HepG2 (cell line): ENCODE measurements at regions not wholly inside any gene's neighbourhood (a gene's known extent, or its start where the extent isn't known, plus 50 kb on each side); places are given as distances from the start of the nearest gene placed in this dataset.

Source experiments
- ATAC-seq: fragments of 200-7000 bp; cut with Tn5 transposase; 3 replicates; pipeline ENCODE4 v1.9.1; 2020; ENCODE audit warnings: mild to moderate bottlenecking, moderate library complexity
- BruUV-seq: library from RNA; stranded (reverse); fragments of 400-500 nt; replicated peaks from 2 replicates; lab custom pipeline; 2021; lab: Mats Ljungman, UMichigan
- CTCF ChIA-PET: fragments of 300-600 bp; formaldehyde crosslinking; extraction: SDS; loops from one replicate; lab custom pipeline; 2021; ENCODE audit warnings: low total read pairs, inconsistent platforms, low intra/inter-chr PET ratio; lab: Yijun Ruan, JAX
- POLR2A ChIA-PET: fragments of 350-600 bp; sonication (Branson Sonifier 250); formaldehyde crosslinking; loops from one replicate; lab custom pipeline; 2020; ENCODE audit warnings: antibody characterized with exemption, inconsistent platforms; lab: Yijun Ruan, JAX
- DNase-seq: peaks from one replicate; pipeline ENCODE4 v3.0.0-alpha.2; 2015; ENCODE audit warnings: low spot score
- FAIRE-seq: peaks from 3 replicates; lab custom pipeline; 2011; peaks lifted over from hg19 to GRCh38; lab: Jason Lieb, UNC
- H2AFZ ChIP-seq: one replicate; pipeline ENCODE4 v1.6.1; 2011; ENCODE audit warnings: low read length, inconsistent platforms
- H3K27ac ChIP-seq: fragments of 300-600 bp; 3 replicates; pipeline ENCODE4 v1.8.0; 2011; ENCODE audit warnings: mixed run types, mild to moderate bottlenecking, mixed read lengths, low read length, inconsistent platforms; ENCODE audit not compliant: insufficient read depth; ENCODE audit errors: extremely low read length
- H3K27me3 ChIP-seq, 2 experiments: fragments of 200-600 bp in 1 of 2; 2 replicates in 1 of 2; 3 replicates in 1 of 2; pipeline versions ENCODE4 v1.6.0 to v1.8.0; 2011; ENCODE audit warnings: low read length in 2 of 2, mild to moderate bottlenecking in 2 of 2, moderate library complexity in 2 of 2, inconsistent platforms in 1 of 2; ENCODE audit not compliant: insufficient read depth in 2 of 2, control insufficient read depth in 1 of 2
- H3K36me3 ChIP-seq, 2 experiments: fragments of 200-600 bp in 1 of 2; replicated peaks in 1 of 2; 2 replicates in 1 of 2; 3 replicates in 1 of 2; pipeline versions ENCODE4 v1.5.1 to v1.8.0; 2011; ENCODE audit warnings: low read length in 2 of 2, inconsistent platforms in 1 of 2; ENCODE audit not compliant: insufficient read depth in 2 of 2, control insufficient read depth in 1 of 2
- H3K4me1 ChIP-seq: 2 replicates; pipeline ENCODE4 v1.5.1; 2012; ENCODE audit warnings: low read length, inconsistent platforms; ENCODE audit not compliant: insufficient read depth
- H3K4me2 ChIP-seq: 2 replicates; pipeline ENCODE4 v1.6.0; 2011; ENCODE audit warnings: low read depth, low read length, inconsistent platforms
- H3K4me3 ChIP-seq, 3 experiments: fragments of 200-600 bp in 1 of 3; sonication (generic), shearing (Covaris generic) in 1 of 3; replicated peaks in 1 of 3; 2 replicates each; pipeline ENCODE4 v1.5.1; 2011 to 2016; ENCODE audit warnings: low read length in 3 of 3, inconsistent platforms in 2 of 3, low read depth in 2 of 3, mild to moderate bottlenecking in 2 of 3, control low read depth in 1 of 3, mixed read lengths in 1 of 3; ENCODE audit not compliant: insufficient read depth in 1 of 3
- H3K79me2 ChIP-seq: one replicate; pipeline ENCODE4 v1.6.1; 2011; ENCODE audit warnings: low read length, inconsistent platforms; ENCODE audit not compliant: insufficient read depth
- H3K9ac ChIP-seq: 2 replicates; pipeline ENCODE4 v1.6.0; 2011; ENCODE audit warnings: mild to moderate bottlenecking, low read depth, low read length, inconsistent platforms; ENCODE audit not compliant: insufficient read depth
- H3K9me3 ChIP-seq: 2 replicates; pipeline ENCODE4 v1.5.1; 2012; ENCODE audit warnings: mild to moderate bottlenecking, low read length
- H4K20me1 ChIP-seq: 2 replicates; pipeline ENCODE4 v1.6.0; 2011; ENCODE audit warnings: inconsistent platforms, mild to moderate bottlenecking, low read length, moderate library complexity; ENCODE audit not compliant: insufficient read depth
- CCAR2 ChIP-seq: fragments of 200-400 bp; formaldehyde crosslinking; optimal IDR thresholded peaks from 2 replicates; pipeline ENCODE3; 2018; ENCODE audit warnings: low read depth, mild to moderate bottlenecking, low read length, moderate library complexity
- CENPX ChIP-seq: sonication (generic); formaldehyde crosslinking; IDR thresholded peaks from 2 replicates; pipeline ENCODE4 v1.9.0; 2021; ENCODE audit warnings: mild to moderate bottlenecking, missing genetic modification reagents, moderate library complexity
- MBNL3 ChIP-seq: fragments of 250-450 bp; sonication (Bioruptor Pico); conservative IDR thresholded peaks from 2 replicates; pipeline ENCODE4 v1.8.0; 2022; ENCODE audit warnings: mild to moderate bottlenecking, inconsistent platforms
- MIXL1 ChIP-seq: IDR thresholded peaks from 2 replicates; pipeline ENCODE4 v1.6.1; 2016
- POLR2G ChIP-seq: fragments of 200-400 bp; formaldehyde crosslinking; IDR thresholded peaks from 2 replicates; pipeline ENCODE4 v1.6.1; 2018; ENCODE audit warnings: mild to moderate bottlenecking, low read depth, low read length, moderate library complexity
- RFX1 ChIP-seq: fragments of 450-650 bp; IDR thresholded peaks from 2 replicates; pipeline ENCODE4 v1.6.1; 2017
- RFX5 ChIP-seq: IDR thresholded peaks from 2 replicates; pipeline ENCODE4 v1.6.1; 2011; ENCODE audit warnings: low read depth, low read length, improper control_type of control experiment
- RORA ChIP-seq: sonication (generic); formaldehyde crosslinking; IDR thresholded peaks from 2 replicates; pipeline ENCODE4 v1.5.0; 2020; ENCODE audit warnings: mild to moderate bottlenecking, missing genetic modification reagents, moderate library complexity
- SIN3B ChIP-seq: fragments of 150-350 bp; IDR thresholded peaks from 2 replicates; pipeline ENCODE4 v1.6.1; 2014; ENCODE audit warnings: low read length
- SMC3 ChIP-seq: IDR thresholded peaks from 2 replicates; pipeline ENCODE4 v1.6.1; 2011; ENCODE audit warnings: low read length, improper control_type of control experiment
- ZMYM2 ChIP-seq: sonication (generic); formaldehyde crosslinking; IDR thresholded peaks from 2 replicates; pipeline ENCODE4 v1.8.0; 2022; ENCODE audit warnings: mild to moderate bottlenecking, missing genetic modification reagents
- ZNF234 ChIP-seq: sonication (generic); formaldehyde crosslinking; conservative IDR thresholded peaks from 2 replicates; pipeline ENCODE4 v1.5.1; 2020; ENCODE audit warnings: mild to moderate bottlenecking, missing genetic modification reagents
- ZNF274 ChIP-seq: sonication (generic); formaldehyde crosslinking; IDR thresholded peaks from 2 replicates; pipeline ENCODE4 v1.5.1; 2020; ENCODE audit warnings: mild to moderate bottlenecking, missing genetic modification reagents
- ZNF3 ChIP-seq: IDR thresholded peaks from 2 replicates; pipeline ENCODE4 v1.7.0; 2017; ENCODE audit warnings: inconsistent platforms
- ZNF572 ChIP-seq: sonication (generic); formaldehyde crosslinking; IDR thresholded peaks from 2 replicates; pipeline ENCODE4 v1.5.1; 2020; ENCODE audit warnings: mild to moderate bottlenecking, missing genetic modification reagents
- ZNF775 ChIP-seq: sonication (generic); formaldehyde crosslinking; IDR thresholded peaks from 2 replicates; pipeline ENCODE4 v1.4.0; 2020; ENCODE audit warnings: missing genetic modification reagents, mild to moderate bottlenecking, moderate library complexity, borderline replicate concordance
- ZSCAN20 ChIP-seq: sonication (generic); formaldehyde crosslinking; IDR thresholded peaks from 2 replicates; pipeline ENCODE4 v1.4.0; 2020; ENCODE audit warnings: missing genetic modification reagents, mild to moderate bottlenecking, borderline replicate concordance
- WGBS: methylation state at CpG from one replicate; pipeline ENCODE4 v1.1.6; 2017; ENCODE audit warnings: low lambda C conversion rate; 5-methylcytosine and 5-hydroxymethylcytosine counted together
- in situ Hi-C: cut with HindIII; loops from 2 replicates; pipeline ENCODE4 v1.10.0; 2017; ENCODE audit warnings: low pct_unique_long_range_greater_than_20kb; ENCODE audit not compliant: extremely low pct_ligation_motif_present
- intact Hi-C: fragments of 100-400 bp; cut with micrococcal nuclease; formaldehyde crosslinking; loops from one replicate; pipeline ENCODE4 v1.10.0; 2022; ENCODE audit not compliant: unreplicated experiment
- TF ChIP-seq, protein P1 (sequence below): IDR thresholded peaks from 2 replicates; pipeline ENCODE4 v1.6.1; 2016; ENCODE audit warnings: low read depth, borderline replicate concordance
- TF ChIP-seq, protein P2 (sequence below): sonication (generic); formaldehyde crosslinking; IDR thresholded peaks from 2 replicates; pipeline ENCODE4 v1.9.0; 2021; ENCODE audit warnings: missing genetic modification reagents, mild to moderate bottlenecking, borderline replicate concordance
- TF ChIP-seq, protein P3 (sequence below): sonication (generic); formaldehyde crosslinking; IDR thresholded peaks from 2 replicates; pipeline ENCODE4 v1.8.0; 2022; ENCODE audit warnings: missing genetic modification reagents, mild to moderate bottlenecking, borderline replicate concordance
- TF ChIP-seq, protein P4 (sequence below): sonication (generic); formaldehyde crosslinking; IDR thresholded peaks from 2 replicates; pipeline ENCODE4 v1.5.0; 2020; ENCODE audit warnings: mild to moderate bottlenecking, missing genetic modification reagents

DNA sequence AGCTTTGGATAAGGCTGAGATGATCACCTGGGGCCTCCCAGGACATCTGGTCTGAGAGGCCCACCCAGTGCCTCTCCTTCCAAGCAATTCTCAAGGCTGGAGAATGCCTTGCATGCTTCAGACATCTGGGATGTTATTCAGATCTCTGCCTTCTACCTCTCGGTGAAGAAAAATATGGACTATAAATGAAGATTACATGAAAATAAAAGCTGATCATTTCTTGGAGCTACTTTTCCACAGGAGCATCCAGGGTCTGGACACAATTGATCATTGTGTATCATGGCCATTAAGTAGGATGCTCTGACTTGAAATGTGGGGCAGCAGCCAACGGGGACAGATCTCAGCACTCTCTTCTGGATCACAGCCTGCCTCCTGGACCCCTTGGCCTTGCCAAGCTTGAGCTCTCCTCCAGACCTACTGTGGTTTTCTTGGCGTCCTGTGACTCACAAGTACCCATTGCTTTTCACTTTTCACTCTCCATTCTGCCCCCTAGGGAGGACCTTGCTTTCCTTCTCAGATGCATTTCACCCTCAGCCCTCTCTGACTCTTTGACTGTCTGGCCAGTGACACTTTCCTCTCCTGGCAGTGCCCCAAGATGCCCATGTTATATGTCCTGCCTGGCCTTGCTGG lies 203.1 kb downstream of the INSIG2 start (continued):
- TF ChIP-seq MBNL3 (CRISPR knock-in tag) (no peak), ZSCAN20 (no peak), RFX5 (no peak), CENPX (CRISPR knock-in tag) (no peak), ZNF572 (CRISPR knock-in tag) (no peak), ZNF775 (CRISPR knock-in tag) (no peak), POLR2G (no peak), RFX1 (no peak), ZNF274 (CRISPR knock-in tag) (no peak), CCAR2 (no peak)
- TF ChIP-seq, protein P1, sequence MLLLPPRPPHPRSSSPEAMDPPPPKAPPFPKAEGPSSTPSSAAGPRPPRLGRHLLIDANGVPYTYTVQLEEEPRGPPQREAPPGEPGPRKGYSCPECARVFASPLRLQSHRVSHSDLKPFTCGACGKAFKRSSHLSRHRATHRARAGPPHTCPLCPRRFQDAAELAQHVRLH = no peak
- TF ChIP-seq, protein P2, sequence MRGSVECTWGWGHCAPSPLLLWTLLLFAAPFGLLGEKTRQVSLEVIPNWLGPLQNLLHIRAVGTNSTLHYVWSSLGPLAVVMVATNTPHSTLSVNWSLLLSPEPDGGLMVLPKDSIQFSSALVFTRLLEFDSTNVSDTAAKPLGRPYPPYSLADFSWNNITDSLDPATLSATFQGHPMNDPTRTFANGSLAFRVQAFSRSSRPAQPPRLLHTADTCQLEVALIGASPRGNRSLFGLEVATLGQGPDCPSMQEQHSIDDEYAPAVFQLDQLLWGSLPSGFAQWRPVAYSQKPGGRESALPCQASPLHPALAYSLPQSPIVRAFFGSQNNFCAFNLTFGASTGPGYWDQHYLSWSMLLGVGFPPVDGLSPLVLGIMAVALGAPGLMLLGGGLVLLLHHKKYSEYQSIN (CRISPR knock-in tag) = no peak

DNA sequence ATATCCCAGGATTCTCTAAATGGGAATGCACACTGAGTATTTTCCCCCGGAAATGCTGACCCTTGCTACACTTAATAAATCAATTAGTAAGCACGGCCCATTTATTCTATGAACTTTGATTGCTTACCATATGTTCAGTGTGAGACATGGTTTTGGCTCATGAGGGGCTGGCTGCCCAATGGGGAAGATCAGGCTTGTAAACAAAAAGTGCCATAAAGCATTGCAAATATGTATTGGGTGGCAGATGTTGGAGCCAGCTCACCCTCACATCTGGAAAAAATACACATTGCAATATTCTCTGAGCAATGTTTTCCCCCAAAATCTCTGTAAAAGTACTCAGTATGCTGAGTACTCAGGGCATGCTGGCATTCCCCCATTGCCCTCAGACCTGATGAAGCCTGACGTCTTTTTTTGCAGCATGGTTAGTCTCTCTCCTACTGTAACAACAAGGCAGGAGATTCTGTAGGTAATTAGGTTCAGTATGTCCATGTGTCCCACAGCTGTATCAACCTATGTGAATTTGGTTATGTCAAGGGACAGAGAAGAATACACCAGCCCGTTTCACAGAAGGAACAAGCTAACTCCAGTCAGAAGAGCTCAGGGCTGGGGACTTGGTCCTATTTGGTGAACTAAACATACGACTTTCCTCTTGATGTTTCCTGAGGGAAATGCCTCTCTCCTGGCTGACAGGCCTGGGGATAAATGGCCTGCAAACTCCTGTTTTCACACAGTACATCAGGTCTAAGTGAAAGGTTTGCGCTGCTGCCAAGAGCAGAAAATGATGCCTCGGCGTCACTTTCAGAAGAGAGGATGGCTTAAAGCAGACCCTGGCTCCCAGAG lies 202.4 kb downstream of the INSIG2 start:
- no peaks in the 10 kb centered on the region for H4K20me1 ChIP-seq
- H2AFZ ChIP-seq = no peak overlapping the region
- FAIRE-seq (no peak), ATAC-seq (no peak), DNase-seq (no peak)
- no peak overlapping the region for H3K27ac ChIP-seq
- H3K36me3 ChIP-seq = no peaks in the 10 kb centered on the region
- peaks cover 3% of the 10 kb centered on the region; the same call in 1 of the 2 replicates for H3K9me3 ChIP-seq
- WGBS = 26% methylated on average over 8 of the region's 8 CpGs
- in situ Hi-C loops (no loop called here), intact Hi-C loops (no loop called here)
- no peak overlapping the region for H3K4me3 ChIP-seq
- POLR2A ChIA-PET = no interaction called here
- BruUV-seq = no TSS peak
- H3K4me1 ChIP-seq = no peaks in the 10 kb centered on the region
- no peak overlapping the region for H3K4me2 ChIP-seq
- no peaks in the 10 kb centered on the region for H3K79me2 ChIP-seq
- H3K27me3 ChIP-seq = no peaks in the 10 kb centered on the region
- H3K9ac ChIP-seq = no peak overlapping the region
- CTCF ChIA-PET = no interaction called here
- TF ChIP-seq SIN3B = no peak
- no peak for TF ChIP-seq RORA (CRISPR knock-in tag)
- no peak for TF ChIP-seq ZNF234 (CRISPR knock-in tag)
- TF ChIP-seq ZMYM2 = no peak
- TF ChIP-seq, protein P3, sequence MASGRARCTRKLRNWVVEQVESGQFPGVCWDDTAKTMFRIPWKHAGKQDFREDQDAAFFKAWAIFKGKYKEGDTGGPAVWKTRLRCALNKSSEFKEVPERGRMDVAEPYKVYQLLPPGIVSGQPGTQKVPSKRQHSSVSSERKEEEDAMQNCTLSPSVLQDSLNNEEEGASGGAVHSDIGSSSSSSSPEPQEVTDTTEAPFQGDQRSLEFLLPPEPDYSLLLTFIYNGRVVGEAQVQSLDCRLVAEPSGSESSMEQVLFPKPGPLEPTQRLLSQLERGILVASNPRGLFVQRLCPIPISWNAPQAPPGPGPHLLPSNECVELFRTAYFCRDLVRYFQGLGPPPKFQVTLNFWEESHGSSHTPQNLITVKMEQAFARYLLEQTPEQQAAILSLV = no peak
- TF ChIP-seq, protein P4, sequence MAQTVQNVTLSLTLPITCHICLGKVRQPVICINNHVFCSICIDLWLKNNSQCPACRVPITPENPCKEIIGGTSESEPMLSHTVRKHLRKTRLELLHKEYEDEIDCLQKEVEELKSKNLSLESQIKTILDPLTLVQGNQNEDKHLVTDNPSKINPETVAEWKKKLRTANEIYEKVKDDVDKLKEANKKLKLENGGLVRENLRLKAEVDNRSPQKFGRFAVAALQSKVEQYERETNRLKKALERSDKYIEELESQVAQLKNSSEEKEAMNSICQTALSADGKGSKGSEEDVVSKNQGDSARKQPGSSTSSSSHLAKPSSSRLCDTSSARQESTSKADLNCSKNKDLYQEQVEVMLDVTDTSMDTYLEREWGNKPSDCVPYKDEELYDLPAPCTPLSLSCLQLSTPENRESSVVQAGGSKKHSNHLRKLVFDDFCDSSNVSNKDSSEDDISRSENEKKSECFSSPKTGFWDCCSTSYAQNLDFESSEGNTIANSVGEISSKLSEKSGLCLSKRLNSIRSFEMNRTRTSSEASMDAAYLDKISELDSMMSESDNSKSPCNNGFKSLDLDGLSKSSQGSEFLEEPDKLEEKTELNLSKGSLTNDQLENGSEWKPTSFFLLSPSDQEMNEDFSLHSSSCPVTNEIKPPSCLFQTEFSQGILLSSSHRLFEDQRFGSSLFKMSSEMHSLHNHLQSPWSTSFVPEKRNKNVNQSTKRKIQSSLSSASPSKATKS (CRISPR knock-in tag) = no peak
- no peak for TF ChIP-seq MIXL1
- TF ChIP-seq ZNF3 = no peak
- no peak for TF ChIP-seq SMC3
